GM18498 (cell line): ENCODE measurements at regions not wholly inside any gene's neighbourhood (a gene's known extent, or its start where the extent isn't known, plus 50 kb on each side); places are given as distances from the start of the nearest gene placed in this dataset.
"Not testable (repeated sequence)": the region's sequence is repeated elsewhere in the genome, so short reads cannot be mapped to it uniquely, and the experiment has no call there.

Source experiments
- ATAC-seq: cut with Tn5 transposase; IDR thresholded peaks from one replicate; pipeline ENCODE4 v1.9.1; 2021; ENCODE audit warnings: mild to moderate bottlenecking, moderate library complexity; ENCODE audit not compliant: unreplicated experiment

DNA sequence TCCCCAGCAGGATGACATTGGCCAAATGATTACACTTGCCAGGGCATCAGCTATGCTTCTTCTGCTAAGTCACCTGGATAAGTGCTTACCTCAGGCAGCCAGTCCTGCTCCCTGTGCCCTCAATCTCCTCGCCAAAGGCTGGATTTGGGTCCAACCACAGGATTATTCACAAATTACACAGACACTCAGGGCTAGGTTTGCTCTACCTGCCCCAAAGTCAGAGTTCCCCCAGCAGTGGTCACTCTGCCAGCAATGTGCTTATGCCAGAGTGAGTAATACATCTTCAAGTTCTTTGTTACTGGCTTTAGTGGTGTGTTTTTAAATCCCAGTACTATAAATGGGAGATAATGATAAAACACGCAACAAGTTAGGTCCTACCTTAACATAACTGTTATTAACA lies 189.7 kb upstream of the SEMA3D start:
- no peak for ATAC-seq

DNA sequence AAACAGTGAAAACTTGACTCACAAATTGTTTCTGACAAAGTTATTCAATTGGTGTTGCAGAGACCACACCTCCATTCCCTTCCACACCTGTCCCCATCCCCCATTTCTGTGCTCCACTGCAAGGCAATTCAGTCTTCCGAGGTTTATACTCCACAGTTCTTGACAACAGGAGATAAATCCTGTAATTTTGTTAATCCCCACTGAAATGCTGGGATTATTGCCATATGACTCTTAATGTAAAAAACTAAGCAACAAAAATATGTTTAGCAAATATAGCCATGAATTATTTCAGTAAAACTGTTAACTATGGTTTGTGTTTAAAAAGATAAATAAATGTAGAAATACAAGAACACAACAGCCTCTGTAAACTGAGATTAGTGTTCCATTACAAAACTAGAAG lies 170.1 kb upstream of the SEMA3D start:
- no peak for ATAC-seq

DNA sequence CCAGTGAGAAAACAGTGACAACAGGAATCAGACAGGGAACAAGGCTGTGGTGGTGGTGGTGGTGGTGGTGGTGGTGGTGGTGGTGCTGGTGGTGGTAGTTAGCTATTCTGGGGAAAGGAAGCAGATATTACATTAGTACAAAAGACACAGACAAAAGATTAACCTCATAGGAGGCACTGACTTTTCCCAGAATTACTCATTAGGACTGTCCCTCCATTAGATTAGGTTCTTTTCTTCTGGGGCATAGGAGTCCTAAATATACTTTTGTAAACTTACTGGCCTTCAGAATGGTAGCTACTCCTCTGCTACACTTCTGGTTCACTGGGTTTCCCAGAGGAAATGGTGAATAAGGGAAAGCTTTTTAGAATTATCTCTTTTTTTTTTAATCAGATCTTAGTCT lies 156.6 kb upstream of the SEMA3D start:
- no peak for ATAC-seq

DNA sequence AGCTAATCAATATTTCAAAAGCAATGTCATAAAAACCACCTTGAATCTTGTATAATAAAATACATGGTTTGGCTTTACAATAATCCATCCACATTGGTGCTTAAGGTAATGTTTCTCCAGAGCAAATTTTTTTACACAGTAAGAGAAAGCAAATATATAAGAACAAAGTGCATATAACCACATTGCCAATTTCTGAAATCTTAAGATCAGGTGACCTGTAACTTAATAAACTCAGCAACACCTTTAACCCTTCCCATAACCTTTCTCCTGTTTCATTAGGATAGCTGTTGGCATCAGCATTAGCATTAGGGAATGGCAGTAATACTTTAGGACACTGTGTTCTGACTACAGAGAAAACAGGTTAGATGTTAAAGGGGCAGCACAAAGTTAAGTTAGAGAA lies 155.9 kb upstream of the SEMA3D start:
- ATAC-seq, result no peak

DNA sequence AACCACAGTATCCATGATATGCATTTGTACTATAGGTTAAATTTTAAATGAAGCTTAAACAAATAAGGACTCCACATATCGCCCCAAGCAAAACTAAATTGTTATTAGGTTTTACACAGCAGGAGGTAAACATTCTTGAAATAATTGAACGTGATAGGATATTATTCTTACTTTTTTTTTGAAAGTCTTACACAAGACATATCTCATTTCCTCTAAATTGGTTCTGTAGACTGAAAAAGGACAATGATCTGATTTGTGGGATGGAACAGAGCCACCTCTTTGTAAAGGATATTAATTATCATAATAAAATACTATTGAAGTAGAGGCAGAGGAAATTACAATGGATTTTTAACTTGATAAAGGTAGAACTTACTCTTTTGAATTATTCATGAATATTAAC lies 155.1 kb upstream of the SEMA3D start:
- no peak for ATAC-seq

DNA sequence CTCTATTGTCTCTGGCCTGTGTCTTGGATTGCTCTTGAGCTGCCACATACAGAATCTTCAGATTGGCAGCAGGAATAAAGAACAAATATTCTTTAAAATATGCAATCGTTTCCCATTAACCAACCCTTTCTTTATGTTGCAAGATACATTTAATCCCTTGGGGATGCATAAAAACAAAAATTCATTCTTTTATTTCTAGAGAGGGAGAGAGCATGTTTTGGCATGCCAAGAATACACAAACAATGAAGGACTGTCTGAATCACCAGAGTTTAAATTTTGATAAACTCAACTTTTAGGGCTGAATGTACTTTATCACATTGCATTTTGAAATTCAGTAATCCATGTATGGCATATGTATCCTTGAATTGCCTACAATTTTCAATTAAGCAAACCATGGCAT lies 154.3 kb upstream of the SEMA3D start:
- ATAC-seq, result no peak

DNA sequence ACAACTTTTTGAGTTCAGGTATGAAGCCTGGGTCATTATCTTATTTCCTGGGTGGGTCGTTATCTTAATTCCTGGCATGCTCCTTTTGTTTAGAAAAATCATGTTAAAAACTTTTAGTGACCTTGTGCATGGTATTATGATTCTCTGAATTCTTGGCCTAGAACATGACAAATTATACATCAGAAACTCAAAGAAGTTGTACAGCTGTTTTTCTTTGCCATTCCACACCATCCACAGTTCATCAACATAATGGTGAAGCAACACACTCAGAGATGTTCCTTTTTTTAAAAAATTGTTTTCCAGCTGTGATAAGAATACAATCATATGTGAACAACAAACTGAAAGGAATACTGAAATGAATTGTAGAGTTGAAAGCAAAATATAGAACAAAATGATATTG lies 149.2 kb upstream of the SEMA3D start:
- ATAC-seq, result no peak

DNA sequence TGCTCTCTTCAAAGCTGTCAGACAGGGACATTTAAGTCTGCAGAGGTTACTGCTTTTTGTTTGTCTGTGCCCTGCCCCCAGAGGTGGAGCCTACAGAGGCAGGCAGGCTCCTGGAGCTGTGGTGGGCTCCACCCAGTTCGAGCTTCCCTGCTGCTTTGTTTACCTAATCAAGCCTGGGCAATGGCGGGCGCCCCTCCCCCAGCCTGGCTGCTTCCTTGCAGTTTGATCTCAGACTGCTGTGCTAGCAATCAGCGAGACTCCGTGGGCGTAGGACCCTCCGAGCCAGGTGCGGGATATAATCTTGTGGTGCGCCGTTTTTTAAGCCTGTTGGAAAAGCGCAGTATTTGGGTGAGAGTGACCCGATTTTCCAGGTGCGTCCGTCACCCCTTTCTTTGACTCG lies 148.3 kb upstream of the SEMA3D start:
- ATAC-seq, result not testable (repeated sequence)

DNA sequence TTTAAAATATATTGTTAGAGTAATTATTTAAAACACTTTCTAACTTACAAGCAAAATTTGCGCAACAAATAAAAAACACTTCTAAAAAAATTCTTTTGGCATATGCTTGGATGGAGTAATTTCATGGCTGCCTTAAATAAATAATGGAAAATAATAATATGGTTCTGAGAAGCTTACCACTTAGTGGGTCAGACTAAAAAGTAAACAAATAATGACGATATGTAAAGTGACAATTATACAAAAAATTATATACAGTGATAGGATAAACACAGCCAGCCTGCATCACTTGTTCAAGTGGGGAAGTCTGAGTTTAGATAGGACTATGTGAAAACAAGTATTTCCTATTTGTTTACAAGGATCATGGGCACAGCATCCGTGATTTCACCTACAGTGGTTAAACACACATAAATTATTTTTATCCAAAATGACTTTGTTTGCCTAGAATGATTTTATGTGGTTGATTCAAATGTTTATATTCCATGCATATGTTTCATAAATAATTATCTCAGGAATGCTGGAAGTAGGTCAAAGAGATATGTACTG lies 141.7 kb upstream of the SEMA3D start:
- no peak for ATAC-seq

DNA sequence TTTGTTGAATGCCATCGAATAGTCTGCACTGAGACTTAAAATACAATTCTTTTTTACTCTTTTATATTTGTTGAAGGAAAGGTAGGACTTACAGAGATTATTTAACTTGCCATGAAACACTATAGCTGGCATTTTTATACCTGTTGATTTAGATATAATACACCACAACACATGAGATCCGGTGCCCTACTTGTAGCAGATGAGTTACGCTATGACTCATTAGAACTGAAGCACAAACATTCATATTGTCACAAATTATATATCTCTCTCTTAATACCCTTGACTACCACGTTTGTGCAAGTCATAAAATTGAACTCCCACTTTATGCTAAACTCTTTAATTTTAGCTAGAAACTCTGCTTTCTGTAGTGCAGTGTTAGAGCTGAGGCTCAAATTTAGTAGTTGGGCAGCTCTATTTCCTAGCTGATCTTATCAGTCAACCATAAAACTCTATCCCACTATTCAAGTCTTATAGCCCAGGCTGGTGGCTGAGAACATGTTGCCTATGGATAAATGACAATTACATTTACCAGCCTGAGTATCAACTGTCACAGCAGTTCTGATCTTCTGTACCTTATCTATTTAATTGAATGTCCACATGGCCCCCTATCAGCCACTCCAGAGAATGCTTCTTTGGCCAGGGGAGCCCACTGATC lies 137.4 kb upstream of the SEMA3D start:
- no peak for ATAC-seq

DNA sequence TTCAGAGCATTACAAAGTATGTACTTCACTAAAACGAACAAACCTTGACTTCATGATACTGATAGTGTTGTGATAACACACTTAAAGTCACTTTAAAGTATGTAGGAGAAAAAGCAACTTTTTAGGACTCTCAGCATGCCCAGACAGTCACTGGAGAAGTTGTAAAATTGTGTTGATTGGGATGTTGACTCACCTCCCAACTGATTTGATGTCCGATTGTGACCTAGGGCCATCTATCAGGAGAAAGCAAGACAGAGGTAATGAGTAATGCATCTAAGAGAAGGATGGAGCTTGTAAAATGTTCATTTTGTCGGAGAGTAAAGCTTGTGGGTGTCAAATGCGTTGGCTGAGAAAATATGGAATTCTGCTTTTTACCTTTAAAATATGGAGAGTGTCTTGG lies 135.4 kb upstream of the SEMA3D start:
- ATAC-seq, result no peak

DNA sequence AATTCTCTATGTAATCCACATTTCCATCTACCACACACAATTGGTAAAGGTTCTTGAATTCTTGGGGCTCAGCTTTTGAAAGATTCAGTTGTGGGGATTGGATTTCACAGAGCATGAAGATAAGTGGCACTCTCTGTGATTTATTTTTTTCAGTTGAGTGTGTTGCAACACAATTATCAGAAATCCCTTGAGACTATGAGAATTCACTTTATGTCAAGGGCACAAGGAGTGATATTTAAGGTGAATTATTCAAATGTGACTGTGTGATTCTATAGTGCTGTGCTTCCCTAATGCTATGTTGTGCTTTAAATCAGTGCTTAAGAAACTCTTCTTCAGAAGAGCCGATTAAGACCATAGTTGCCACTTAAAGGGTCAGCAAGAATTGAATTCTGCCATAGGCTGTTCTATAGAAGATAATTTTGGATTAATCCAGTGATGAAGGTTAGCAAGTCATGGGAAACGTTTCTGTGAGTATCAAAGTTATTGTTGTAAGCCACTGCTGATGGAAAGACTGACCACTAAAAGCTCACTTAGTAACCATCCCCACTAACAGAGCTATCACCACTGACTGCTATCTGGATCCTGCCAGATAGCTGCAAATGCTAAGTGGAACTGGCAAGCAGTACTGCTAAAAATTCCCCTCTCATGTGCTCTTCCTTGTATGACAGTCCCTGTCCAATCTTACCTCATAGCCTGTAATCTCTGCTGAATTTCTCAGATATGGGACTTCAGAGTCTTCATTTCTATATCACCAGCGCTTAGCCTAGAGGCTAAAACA lies 134.0 kb upstream of the SEMA3D start:
- ATAC-seq, result no peak

DNA sequence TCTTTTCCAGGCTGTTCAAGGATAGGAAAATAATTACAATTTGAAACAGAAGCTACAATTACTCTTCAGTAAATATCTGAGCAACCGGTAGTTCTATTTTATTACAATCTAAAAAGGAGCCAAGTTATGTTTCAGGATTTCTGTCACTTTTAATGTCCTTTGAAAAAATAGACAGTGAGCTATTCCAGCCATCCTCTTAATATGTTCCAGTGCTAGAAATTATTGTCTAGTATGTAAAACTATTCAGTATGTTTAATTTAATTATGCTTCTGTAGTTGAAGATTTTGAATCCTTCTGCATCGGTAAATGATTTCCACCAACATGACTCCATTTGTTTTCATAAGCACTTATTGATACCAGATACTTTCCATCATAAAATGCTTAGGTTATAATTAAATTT lies 129.6 kb upstream of the SEMA3D start:
- ATAC-seq, result no peak

DNA sequence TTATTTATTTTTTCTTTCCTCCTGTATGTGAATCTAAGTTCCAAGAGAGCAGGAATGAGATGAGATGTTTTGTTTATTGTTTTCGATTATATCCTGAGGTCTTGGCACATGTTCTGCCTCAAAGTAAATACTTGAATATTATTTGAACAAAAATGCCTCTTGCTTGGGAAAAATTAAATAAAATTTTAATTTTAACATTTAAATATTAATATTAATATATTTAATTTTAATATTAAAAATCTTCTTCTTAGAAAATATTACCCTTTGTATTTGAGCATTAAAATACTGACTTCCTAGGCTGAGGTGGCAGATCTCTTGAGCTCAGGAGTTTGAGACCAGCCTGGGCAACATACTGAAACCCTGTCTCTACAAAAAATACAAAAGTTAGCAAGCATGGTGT lies 123.4 kb upstream of the SEMA3D start:
- ATAC-seq, result no peak

DNA sequence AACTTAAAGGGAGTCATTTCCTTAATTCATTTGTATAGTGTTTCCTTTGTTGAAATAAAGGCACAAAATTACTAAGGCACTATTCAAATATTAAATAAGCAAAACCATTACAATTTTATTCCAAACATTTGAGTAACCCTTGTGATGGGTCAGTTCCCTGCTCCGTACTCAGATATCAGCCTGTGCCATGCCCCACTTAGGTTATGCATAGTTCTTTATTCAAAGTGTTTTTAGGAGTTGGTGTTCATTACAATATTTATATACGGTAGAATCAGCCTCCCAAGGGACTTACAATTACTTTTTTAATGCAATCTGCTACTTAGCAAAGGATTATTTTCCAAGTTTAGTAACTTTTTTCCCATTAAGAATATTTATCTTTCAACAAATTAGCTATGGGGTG lies 119.3 kb upstream of the SEMA3D start:
- no peak for ATAC-seq

DNA sequence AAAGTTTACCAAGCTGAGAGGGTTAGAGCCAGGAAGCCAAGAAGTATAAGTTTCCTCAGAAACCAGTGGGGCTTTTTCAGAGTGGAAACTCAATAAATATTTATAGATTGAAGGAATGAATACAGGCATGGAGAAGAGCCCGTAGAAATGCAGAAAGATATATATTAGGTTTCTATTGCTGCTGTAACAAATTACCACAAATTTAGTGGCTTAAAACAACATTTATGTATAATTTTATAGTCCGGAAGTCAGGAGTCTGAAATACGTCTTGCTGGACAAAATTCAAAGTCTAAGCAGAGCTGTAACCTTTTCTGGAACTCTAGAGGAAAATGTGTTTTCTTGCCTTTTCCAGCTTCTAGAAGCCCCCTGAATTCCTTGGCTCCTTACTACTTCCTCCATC lies 107.3 kb upstream of the SEMA3D start:
- ATAC-seq, result no peak

DNA sequence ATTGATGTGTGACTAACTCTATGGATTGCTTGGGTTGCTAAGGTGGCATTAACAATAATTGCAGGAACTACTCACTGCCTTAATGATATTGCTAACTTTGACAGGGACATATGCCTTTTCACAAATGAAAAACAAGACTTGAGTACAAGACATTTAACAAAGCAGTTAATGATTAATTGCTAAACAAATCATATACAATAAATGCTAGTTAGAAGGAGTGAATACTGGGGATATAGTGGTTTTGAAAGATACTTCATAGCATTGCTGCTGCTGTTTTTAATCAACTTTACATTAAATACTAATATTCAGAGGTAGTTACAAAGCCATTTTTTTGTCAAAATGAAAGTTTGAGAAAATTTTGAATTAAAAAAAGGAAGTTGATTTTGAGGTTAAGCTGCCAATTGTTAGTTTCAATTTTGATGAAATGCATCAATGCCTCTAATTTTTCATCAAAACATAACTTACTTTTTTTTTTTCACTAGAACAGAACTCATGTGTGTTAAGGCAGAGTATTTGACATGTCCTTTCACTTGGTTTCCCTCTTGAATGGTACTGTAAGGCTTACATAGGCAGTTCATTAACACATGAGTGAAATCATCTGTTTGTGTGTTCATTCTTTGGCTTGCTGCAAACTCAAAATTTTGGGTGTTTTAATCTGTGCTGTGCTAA lies 106.2 kb upstream of the SEMA3D start:
- ATAC-seq, result peak; percentile 60

DNA sequence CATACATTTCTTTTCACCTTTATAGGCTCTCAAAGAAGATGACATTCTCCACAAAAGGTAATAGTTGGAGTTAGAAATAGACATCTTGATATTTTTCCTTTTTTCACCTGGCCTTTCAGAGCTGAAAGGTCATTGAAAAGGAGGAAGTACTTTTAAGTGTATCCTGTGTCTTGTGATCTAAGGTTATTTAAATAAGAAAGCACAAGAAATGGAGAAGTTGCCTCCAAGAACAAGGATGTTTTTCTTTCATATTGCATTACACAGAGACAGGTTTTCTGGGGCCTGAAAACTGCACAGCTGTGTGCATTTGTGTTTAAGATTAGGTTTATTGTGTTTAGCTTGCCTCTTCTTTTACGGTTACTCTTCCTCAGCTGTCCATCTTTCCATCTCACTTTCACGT lies 103.4 kb upstream of the SEMA3D start:
- no peak for ATAC-seq

DNA sequence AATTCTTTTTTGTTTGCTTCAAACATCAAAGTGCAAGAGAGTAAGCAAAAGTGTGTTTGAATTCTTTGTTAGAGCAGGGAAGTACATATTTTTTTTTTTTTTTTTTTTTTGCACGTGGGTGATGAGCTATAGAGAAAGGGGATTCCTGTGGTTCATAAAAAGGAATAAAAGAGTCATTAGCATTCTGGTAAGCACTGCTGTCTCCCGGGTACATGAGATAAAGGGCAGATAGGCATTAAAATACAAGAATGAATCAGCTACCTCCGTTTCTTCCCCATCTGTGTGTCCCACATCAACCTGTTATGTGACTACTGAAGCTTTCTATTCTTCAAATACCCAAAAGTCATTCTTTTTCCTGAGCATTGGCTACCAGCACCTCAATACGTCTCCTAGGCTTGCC lies 102.4 kb upstream of the SEMA3D start:
- ATAC-seq, result no peak

DNA sequence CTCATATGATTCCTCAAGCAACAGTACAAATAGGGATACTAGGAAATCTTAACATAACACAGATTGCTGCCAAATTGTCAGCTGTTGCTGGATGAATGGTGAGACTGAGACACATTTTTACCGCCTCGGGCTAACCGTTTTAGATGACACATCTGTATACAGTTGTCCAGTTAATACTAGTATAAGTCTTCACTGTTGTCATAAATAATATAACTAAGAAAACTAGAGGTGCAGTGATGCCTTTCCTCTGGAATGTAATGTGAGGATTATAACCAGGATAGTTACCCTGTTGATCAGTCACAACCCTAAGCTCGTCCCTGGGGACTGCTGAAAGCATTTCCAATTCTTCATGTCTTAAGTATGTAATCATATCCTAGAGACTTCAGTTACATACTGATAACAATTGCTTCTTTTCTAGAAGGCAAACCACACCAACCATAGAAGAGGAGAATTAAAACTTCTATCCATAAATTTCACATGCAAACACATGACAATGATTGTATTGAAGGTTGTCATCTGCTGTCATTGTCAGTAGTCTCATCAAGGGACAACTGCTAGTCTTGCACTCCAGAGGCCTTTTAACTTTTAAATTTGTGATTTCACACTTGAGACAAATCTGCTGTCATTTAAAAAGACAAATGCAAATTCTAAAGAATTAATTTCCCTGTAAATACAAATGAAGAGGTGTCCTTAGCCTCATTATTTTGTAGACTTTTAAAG lies 100.4 kb upstream of the SEMA3D start:
- ATAC-seq, result no peak

DNA sequence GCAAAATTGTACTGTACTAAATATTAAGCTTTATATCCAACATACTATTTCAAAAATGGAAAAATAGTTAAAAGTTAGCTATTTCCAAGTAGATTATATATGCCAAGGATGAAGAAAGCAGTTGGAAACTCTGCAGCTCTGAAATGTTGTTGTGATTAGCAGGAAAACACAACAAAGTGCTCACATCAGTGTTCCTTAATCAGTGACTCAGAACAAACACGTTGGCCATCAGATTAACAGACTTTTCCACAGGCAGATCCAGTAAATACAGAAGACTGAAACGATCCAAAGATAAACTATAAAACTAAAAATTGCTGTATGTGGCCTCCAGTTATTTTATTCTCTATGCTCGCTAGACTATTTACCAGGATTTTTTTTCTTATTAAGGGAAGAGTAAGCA lies 99.6 kb upstream of the SEMA3D start:
- no peak for ATAC-seq
